ENCODE measurements at regions not wholly inside any gene's neighbourhood (a gene's known extent, or its start where the extent isn't known, plus 50 kb on each side); places are given as distances from the start of the nearest gene placed in this dataset.

- TF ChIP-seq CTCF (IDR thresholded peaks at IDR 0.05; ENCODE audit: insufficient read depth, low read length, poor library complexity, severe bottlenecking): no peak
- no peak for TF ChIP-seq EZH2phosphoT487 (conservative IDR thresholded peaks at IDR 0.05; ENCODE audit: low read length)
- no peaks in the 10 kb centered on the region for H3K27me3 ChIP-seq (ENCODE audit: low read length)
- H3K9me3 ChIP-seq (ENCODE audit: insufficient read depth, low read length): no peaks in the 10 kb centered on the region
- H3K9me2 ChIP-seq (replicated peaks; ENCODE audit: insufficient read depth, low read length): no peaks in the 10 kb centered on the region
- no peaks in the 10 kb centered on the region for H3K79me2 ChIP-seq (ENCODE audit: insufficient read depth, low read length)
- no peak overlapping the region for H3K4me2 ChIP-seq (ENCODE audit: low read depth, low read length, poor library complexity, severe bottlenecking)
- no peak overlapping the region for H2AFZ ChIP-seq (ENCODE audit: low read depth, low read length, severe bottlenecking)
- no peaks in the 10 kb centered on the region for H3F3A ChIP-seq (ENCODE audit: insufficient read depth)
- no peak overlapping the region for H3K27ac ChIP-seq (ENCODE audit: low read depth, low read length)
- H4K20me1 ChIP-seq (ENCODE audit: low read depth, low read length): no peaks in the 10 kb centered on the region
- no peak overlapping the region for H3K9ac ChIP-seq (ENCODE audit: low read length)
- H3K36me3 ChIP-seq (ENCODE audit: low read length): no peaks in the 10 kb centered on the region
- no peak overlapping the region for H3K4me3 ChIP-seq (ENCODE audit: insufficient read depth, low read length, poor library complexity, severe bottlenecking)
Measured at GRCh38 chr6:166802401-166802800, 153.9 kb downstream of the RNASET2 start.

- no peaks in the 10 kb centered on the region for H3K9me3 ChIP-seq (ENCODE audit: insufficient read depth, low read length)
- H3F3A ChIP-seq (ENCODE audit: insufficient read depth): no peaks in the 10 kb centered on the region
- H3K79me2 ChIP-seq (ENCODE audit: insufficient read depth, low read length): no peaks in the 10 kb centered on the region
- TF ChIP-seq CTCF (IDR thresholded peaks at IDR 0.05; ENCODE audit: insufficient read depth, low read length, poor library complexity, severe bottlenecking) (no peak), EZH2phosphoT487 (conservative IDR thresholded peaks at IDR 0.05; ENCODE audit: low read length) (no peak)
- no peak overlapping the region for H3K27ac ChIP-seq (ENCODE audit: low read depth, low read length)
- no peaks in the 10 kb centered on the region for H3K36me3 ChIP-seq (ENCODE audit: low read length)
- H3K4me3 ChIP-seq (ENCODE audit: insufficient read depth, low read length, poor library complexity, severe bottlenecking): no peak overlapping the region
- H4K20me1 ChIP-seq (ENCODE audit: low read depth, low read length): no peaks in the 10 kb centered on the region
- H3K27me3 ChIP-seq (ENCODE audit: low read length): no peaks in the 10 kb centered on the region
- H2AFZ ChIP-seq (ENCODE audit: low read depth, low read length, severe bottlenecking): no peak overlapping the region
- H3K9ac ChIP-seq (ENCODE audit: low read length): no peak overlapping the region
- no peak overlapping the region for H3K4me2 ChIP-seq (ENCODE audit: low read depth, low read length, poor library complexity, severe bottlenecking)
- H3K9me2 ChIP-seq (replicated peaks; ENCODE audit: insufficient read depth, low read length): no peaks in the 10 kb centered on the region
Measured at GRCh38 chr6:166800137-166800536, 156.2 kb downstream of the RNASET2 start.

- no peaks in the 10 kb centered on the region for H3K9me3 ChIP-seq (ENCODE audit: insufficient read depth, low read length)
- no peaks in the 10 kb centered on the region for H3K36me3 ChIP-seq (ENCODE audit: low read length)
- no peak for TF ChIP-seq EZH2phosphoT487 (conservative IDR thresholded peaks at IDR 0.05; ENCODE audit: low read length)
- TF ChIP-seq CTCF (IDR thresholded peaks at IDR 0.05; ENCODE audit: insufficient read depth, low read length, poor library complexity, severe bottlenecking): no peak
- H3K9me2 ChIP-seq (replicated peaks; ENCODE audit: insufficient read depth, low read length): no peaks in the 10 kb centered on the region
- H3K9ac ChIP-seq (ENCODE audit: low read length): no peak overlapping the region
- H4K20me1 ChIP-seq (ENCODE audit: low read depth, low read length): no peaks in the 10 kb centered on the region
- no peak overlapping the region for H3K27ac ChIP-seq (ENCODE audit: low read depth, low read length)
- H3K27me3 ChIP-seq (ENCODE audit: low read length): no peaks in the 10 kb centered on the region
- no peaks in the 10 kb centered on the region for H3F3A ChIP-seq (ENCODE audit: insufficient read depth)
- no peak overlapping the region for H3K4me2 ChIP-seq (ENCODE audit: low read depth, low read length, poor library complexity, severe bottlenecking)
- H3K4me3 ChIP-seq (ENCODE audit: insufficient read depth, low read length, poor library complexity, severe bottlenecking): no peak overlapping the region
- H3K79me2 ChIP-seq (ENCODE audit: insufficient read depth, low read length): no peaks in the 10 kb centered on the region
- no peak overlapping the region for H2AFZ ChIP-seq (ENCODE audit: low read depth, low read length, severe bottlenecking)
Measured at GRCh38 chr6:166798652-166799051, 157.7 kb downstream of the RNASET2 start.
